Liver (tissue), 8 donors: ENCODE measurements at regions not wholly inside any gene's neighbourhood (a gene's known extent, or its start where the extent isn't known, plus 50 kb on each side); places are given as distances from the start of the nearest gene placed in this dataset.

ENCODE experiments used
- DNase-seq: peaks from one replicate; pipeline ENCODE4 v3.0.0-alpha.2; 2017; ENCODE audit warnings: low spot score
- H3K27ac ChIP-seq, 2 donors: one replicate each; pipeline ENCODE4 v1.7.0; 2013; ENCODE audit warnings: inconsistent platforms in 2 of 2, low read length in 2 of 2, control low read depth in 1 of 2, low read depth in 1 of 2, mild to moderate bottlenecking in 1 of 2
- H3K27me3 ChIP-seq, 4 donors: one replicate each; pipeline versions ENCODE4 v1.6.1 to v1.7.0; 2013; ENCODE audit warnings: low read length in 3 of 4, inconsistent platforms in 1 of 4, mild to moderate bottlenecking in 1 of 4, moderate library complexity in 1 of 4; ENCODE audit not compliant: control insufficient read depth in 4 of 4, insufficient read depth in 4 of 4
- H3K36me3 ChIP-seq, 4 donors: one replicate each; pipeline versions ENCODE4 v1.6.1 to v1.7.0; 2013; ENCODE audit warnings: low read length in 3 of 4, mild to moderate bottlenecking in 3 of 4, low read depth in 1 of 4, moderate library complexity in 1 of 4; ENCODE audit not compliant: control insufficient read depth in 4 of 4, insufficient read depth in 3 of 4
- H3K4me1 ChIP-seq, 4 donors: one replicate each; pipeline versions ENCODE4 v1.6.1 to v1.7.0; 2013; ENCODE audit warnings: low read length in 3 of 4, mild to moderate bottlenecking in 3 of 4, moderate library complexity in 1 of 4; ENCODE audit not compliant: control insufficient read depth in 4 of 4, insufficient read depth in 4 of 4
- H3K4me3 ChIP-seq, 3 donors: one replicate each; pipeline versions ENCODE4 v1.6.1 to v1.7.0; 2013; ENCODE audit warnings: low read length in 3 of 3, control low read depth in 1 of 3, low read depth in 1 of 3, mild to moderate bottlenecking in 1 of 3
- H3K9ac ChIP-seq, 2 donors: one replicate each; pipeline ENCODE4 v1.7.0; 2013; ENCODE audit warnings: low read length in 2 of 2, mild to moderate bottlenecking in 2 of 2, moderate library complexity in 2 of 2, control low read depth in 1 of 2, low read depth in 1 of 2
- H3K9me3 ChIP-seq, 4 donors: one replicate each; pipeline versions ENCODE4 v1.6.1 to v1.7.0; 2013; ENCODE audit warnings: low read length in 3 of 4; ENCODE audit not compliant: control insufficient read depth in 4 of 4
- ATF3 ChIP-seq: IDR thresholded peaks from 2 replicates; pipeline ENCODE4 v1.6.1; 2016; ENCODE audit warnings: antibody characterized with exemption
- CTCF ChIP-seq: fragments of 150-350 bp; IDR thresholded peaks from 2 replicates; pipeline ENCODE4 v1.5.1; 2017; ENCODE audit warnings: improper control_type of control experiment, low read depth, low read length; ENCODE audit not compliant: missing input control
- EGR1 ChIP-seq, 2 donors: IDR thresholded peaks; 2 replicates each; pipeline ENCODE4 v1.6.1; 2016 to 2018; ENCODE audit warnings: antibody characterized with exemption in 2 of 2, low read depth in 2 of 2
- FOXA1 ChIP-seq: IDR thresholded peaks from 2 replicates; pipeline ENCODE4 v1.6.1; 2016; ENCODE audit warnings: antibody characterized with exemption
- FOXA2 ChIP-seq: IDR thresholded peaks from 2 replicates; pipeline ENCODE4 v1.6.1; 2016; ENCODE audit warnings: antibody characterized with exemption
- GABPA ChIP-seq, 2 donors: IDR thresholded peaks in 1 of 2; conservative IDR thresholded peaks in 1 of 2; 2 replicates each; pipeline ENCODE4 v1.6.1; 2016; ENCODE audit warnings: antibody characterized with exemption in 2 of 2, mild to moderate bottlenecking in 1 of 2, moderate library complexity in 1 of 2
- HNF4A ChIP-seq, 2 donors: conservative IDR thresholded peaks; 2 replicates each; pipeline ENCODE4 v1.6.1; 2016; ENCODE audit warnings: antibody characterized with exemption in 2 of 2, mild to moderate bottlenecking in 2 of 2
- HNF4G ChIP-seq: IDR thresholded peaks from 2 replicates; pipeline ENCODE4 v1.6.1; 2016; ENCODE audit warnings: antibody characterized with exemption
- JUND ChIP-seq, 2 donors: IDR thresholded peaks; 2 replicates each; pipeline ENCODE4 v1.6.1; 2016; ENCODE audit warnings: antibody characterized with exemption in 2 of 2
- MAX ChIP-seq: IDR thresholded peaks from 2 replicates; pipeline ENCODE4 v1.6.1; 2016; ENCODE audit warnings: antibody characterized with exemption
- NR2F2 ChIP-seq: IDR thresholded peaks from 2 replicates; pipeline ENCODE4 v1.6.1; 2016; ENCODE audit warnings: antibody characterized with exemption
- RAD21 ChIP-seq, 2 donors: IDR thresholded peaks; 2 replicates each; pipeline ENCODE4 v1.6.1; 2016; ENCODE audit warnings: antibody characterized with exemption in 2 of 2, mild to moderate bottlenecking in 2 of 2
- RXRA ChIP-seq, 2 donors: IDR thresholded peaks; 2 replicates each; pipeline ENCODE4 v1.6.1; 2017 to 2018; ENCODE audit warnings: antibody characterized with exemption in 2 of 2, mild to moderate bottlenecking in 1 of 2
- SP1 ChIP-seq: IDR thresholded peaks from 2 replicates; pipeline ENCODE4 v1.6.1; 2018; ENCODE audit warnings: antibody characterized with exemption, mild to moderate bottlenecking
- TAF1 ChIP-seq: conservative IDR thresholded peaks from 2 replicates; pipeline ENCODE4 v1.6.1; 2016; ENCODE audit warnings: antibody characterized with exemption, mild to moderate bottlenecking
- YY1 ChIP-seq: IDR thresholded peaks from 2 replicates; pipeline ENCODE4 v1.6.1; 2016; ENCODE audit warnings: antibody characterized with exemption, mild to moderate bottlenecking
- WGBS: extraction: QIAGEN DNeasy Blood & Tissue Kit; methylation state at CpG from one replicate; pipeline ENCODE4 v1.1.7; 2013; 5-methylcytosine and 5-hydroxymethylcytosine counted together
- TF ChIP-seq, protein P1 (sequence below): IDR thresholded peaks from 2 replicates; pipeline ENCODE4 v1.6.1; 2016; ENCODE audit warnings: antibody characterized with exemption, mild to moderate bottlenecking
- TF ChIP-seq, protein P2 (sequence below): IDR thresholded peaks from 2 replicates; pipeline ENCODE4 v1.6.1; 2016; ENCODE audit warnings: antibody characterized with exemption
- donor health status: healthy.
- donor health status: healthy.
- donor health status: healthy.
- donor health status: healthy.
- donor health status: healthy.

GRCh38 chr1:164470996-164471395 is 88.0 kb upstream of the PBX1 start:
- no peak for DNase-seq
- H3K27me3 ChIP-seq: peaks cover 0 to 5% (median 0%) of the 10 kb centered on the region in 4 donors
- H3K36me3 ChIP-seq: no peaks in the 10 kb centered on the region
- H3K9me3 ChIP-seq: no peaks in the 10 kb centered on the region
- 70% methylated on average over 5 of the region's 5 CpGs for WGBS
- no peaks in the 10 kb centered on the region for H3K4me1 ChIP-seq
- TF ChIP-seq EGR1 (IDR thresholded peaks at IDR 0.05; ENCODE audit: low read depth in 2 of 2) (no peak), MAX (no peak), RAD21 (IDR thresholded peaks at IDR 0.05) (no peak), CTCF (no peak), HNF4G (no peak), SP1 (no peak), RXRA (IDR thresholded peaks at IDR 0.05) (no peak), NR2F2 (no peak), GABPA (IDR thresholded peaks at IDR 0.05 in 1 of 2, conservative IDR thresholded peaks at IDR 0.05 in 1 of 2) (no peak), YY1 (no peak), TAF1 (no peak), FOXA1 (no peak), FOXA2 (no peak), HNF4A (conservative IDR thresholded peaks at IDR 0.05) (no peak), JUND (IDR thresholded peaks at IDR 0.05) (no peak), ATF3 (no peak)
- TF ChIP-seq, protein P1, sequence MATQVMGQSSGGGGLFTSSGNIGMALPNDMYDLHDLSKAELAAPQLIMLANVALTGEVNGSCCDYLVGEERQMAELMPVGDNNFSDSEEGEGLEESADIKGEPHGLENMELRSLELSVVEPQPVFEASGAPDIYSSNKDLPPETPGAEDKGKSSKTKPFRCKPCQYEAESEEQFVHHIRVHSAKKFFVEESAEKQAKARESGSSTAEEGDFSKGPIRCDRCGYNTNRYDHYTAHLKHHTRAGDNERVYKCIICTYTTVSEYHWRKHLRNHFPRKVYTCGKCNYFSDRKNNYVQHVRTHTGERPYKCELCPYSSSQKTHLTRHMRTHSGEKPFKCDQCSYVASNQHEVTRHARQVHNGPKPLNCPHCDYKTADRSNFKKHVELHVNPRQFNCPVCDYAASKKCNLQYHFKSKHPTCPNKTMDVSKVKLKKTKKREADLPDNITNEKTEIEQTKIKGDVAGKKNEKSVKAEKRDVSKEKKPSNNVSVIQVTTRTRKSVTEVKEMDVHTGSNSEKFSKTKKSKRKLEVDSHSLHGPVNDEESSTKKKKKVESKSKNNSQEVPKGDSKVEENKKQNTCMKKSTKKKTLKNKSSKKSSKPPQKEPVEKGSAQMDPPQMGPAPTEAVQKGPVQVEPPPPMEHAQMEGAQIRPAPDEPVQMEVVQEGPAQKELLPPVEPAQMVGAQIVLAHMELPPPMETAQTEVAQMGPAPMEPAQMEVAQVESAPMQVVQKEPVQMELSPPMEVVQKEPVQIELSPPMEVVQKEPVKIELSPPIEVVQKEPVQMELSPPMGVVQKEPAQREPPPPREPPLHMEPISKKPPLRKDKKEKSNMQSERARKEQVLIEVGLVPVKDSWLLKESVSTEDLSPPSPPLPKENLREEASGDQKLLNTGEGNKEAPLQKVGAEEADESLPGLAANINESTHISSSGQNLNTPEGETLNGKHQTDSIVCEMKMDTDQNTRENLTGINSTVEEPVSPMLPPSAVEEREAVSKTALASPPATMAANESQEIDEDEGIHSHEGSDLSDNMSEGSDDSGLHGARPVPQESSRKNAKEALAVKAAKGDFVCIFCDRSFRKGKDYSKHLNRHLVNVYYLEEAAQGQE: no peak
- TF ChIP-seq, protein P2, sequence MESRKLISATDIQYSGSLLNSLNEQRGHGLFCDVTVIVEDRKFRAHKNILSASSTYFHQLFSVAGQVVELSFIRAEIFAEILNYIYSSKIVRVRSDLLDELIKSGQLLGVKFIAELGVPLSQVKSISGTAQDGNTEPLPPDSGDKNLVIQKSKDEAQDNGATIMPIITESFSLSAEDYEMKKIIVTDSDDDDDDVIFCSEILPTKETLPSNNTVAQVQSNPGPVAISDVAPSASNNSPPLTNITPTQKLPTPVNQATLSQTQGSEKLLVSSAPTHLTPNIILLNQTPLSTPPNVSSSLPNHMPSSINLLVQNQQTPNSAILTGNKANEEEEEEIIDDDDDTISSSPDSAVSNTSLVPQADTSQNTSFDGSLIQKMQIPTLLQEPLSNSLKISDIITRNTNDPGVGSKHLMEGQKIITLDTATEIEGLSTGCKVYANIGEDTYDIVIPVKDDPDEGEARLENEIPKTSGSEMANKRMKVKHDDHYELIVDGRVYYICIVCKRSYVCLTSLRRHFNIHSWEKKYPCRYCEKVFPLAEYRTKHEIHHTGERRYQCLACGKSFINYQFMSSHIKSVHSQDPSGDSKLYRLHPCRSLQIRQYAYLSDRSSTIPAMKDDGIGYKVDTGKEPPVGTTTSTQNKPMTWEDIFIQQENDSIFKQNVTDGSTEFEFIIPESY: no peak
- no peak overlapping the region for H3K4me3 ChIP-seq
- no peak overlapping the region for H3K9ac ChIP-seq
- no peak overlapping the region for H3K27ac ChIP-seq

GRCh38 chr1:164472841-164473240 is 86.1 kb upstream of the PBX1 start:
- no peak overlapping the region for H3K4me3 ChIP-seq
- no peak for DNase-seq
- no peaks in the 10 kb centered on the region for H3K9me3 ChIP-seq
- no peak overlapping the region for H3K9ac ChIP-seq
- 83% methylated on average over 1 of the region's 1 CpG for WGBS
- H3K36me3 ChIP-seq: no peaks in the 10 kb centered on the region
- H3K4me1 ChIP-seq: no peaks in the 10 kb centered on the region
- no peak overlapping the region for H3K27ac ChIP-seq
- H3K27me3 ChIP-seq: peaks cover 0 to 7% (median 0%) of the 10 kb centered on the region in 4 donors
- TF ChIP-seq RAD21 (IDR thresholded peaks at IDR 0.05) (no peak), SP1 (no peak), EGR1 (IDR thresholded peaks at IDR 0.05; ENCODE audit: low read depth in 2 of 2) (no peak), FOXA2 (no peak), MAX (no peak), ATF3 (no peak), RXRA (IDR thresholded peaks at IDR 0.05) (no peak), GABPA (IDR thresholded peaks at IDR 0.05 in 1 of 2, conservative IDR thresholded peaks at IDR 0.05 in 1 of 2) (no peak), FOXA1 (no peak), JUND (IDR thresholded peaks at IDR 0.05) (no peak)
- TF ChIP-seq, protein P2: no peak
